ENCODE measurements at regions not wholly inside any gene's neighbourhood (a gene's known extent, or its start where the extent isn't known, plus 50 kb on each side); places are given as distances from the start of the nearest gene placed in this dataset.

DNA sequence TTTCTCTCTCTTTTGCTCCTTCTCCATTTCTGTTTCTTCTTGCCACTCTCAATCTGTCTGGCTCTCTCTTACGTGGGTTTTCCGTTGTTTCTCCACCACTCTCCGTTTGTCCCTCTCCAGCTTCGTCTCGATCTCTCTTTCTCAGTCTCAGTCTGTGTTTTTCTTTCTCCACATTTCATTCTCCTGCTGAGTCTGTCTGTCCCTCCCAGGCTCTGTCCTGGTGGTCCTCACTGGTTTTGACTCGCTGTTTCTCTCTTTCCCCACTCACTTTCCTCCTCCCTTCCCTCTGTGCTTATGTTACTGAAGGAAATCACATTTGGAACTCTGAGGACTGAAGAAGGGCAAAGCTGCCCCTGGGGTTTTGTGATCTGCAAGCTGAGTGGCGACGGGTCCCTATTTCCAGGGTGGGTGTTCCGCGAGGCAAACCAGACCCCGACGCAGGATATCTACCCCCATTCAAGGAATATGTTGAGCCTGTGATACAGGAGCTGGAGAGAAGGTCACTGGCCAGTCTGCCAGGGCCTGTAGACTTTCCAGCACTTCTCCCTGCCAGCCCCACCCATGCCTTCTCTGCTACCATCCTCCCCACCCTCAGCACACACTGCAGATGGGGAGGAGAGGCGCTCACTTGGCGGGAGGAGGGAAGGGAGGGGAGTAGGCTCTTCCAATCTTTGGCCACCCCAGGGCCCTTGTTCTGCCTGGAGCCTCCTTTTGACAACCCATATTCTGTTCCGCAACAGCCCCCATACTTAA is 102.7 kb upstream of the MAP1LC3B2 start:
- DNase-seq (no peak), ATAC-seq (no peak)

DNA sequence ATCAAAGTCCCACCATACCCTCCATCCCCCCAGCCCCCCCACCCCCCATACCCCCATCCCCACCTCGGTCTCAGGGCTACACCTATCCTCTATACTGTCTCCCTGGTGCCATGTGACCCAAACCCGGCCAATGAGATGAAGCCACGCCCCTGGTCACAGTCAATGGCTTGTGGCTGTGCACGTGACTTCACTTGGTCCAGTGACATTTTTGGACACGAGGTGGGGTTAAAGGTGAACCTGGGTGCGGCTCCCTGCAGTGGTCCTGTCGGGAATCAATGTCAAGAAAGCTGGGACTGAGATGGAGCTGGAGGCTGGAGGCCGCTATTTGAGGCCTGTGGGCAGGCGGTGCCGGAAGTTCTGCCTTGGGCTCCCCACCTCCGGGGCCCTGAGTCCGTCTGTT is 100.7 kb upstream of the MAP1LC3B2 start:
- DNase-seq (no peak), ATAC-seq (no peak)

DNA sequence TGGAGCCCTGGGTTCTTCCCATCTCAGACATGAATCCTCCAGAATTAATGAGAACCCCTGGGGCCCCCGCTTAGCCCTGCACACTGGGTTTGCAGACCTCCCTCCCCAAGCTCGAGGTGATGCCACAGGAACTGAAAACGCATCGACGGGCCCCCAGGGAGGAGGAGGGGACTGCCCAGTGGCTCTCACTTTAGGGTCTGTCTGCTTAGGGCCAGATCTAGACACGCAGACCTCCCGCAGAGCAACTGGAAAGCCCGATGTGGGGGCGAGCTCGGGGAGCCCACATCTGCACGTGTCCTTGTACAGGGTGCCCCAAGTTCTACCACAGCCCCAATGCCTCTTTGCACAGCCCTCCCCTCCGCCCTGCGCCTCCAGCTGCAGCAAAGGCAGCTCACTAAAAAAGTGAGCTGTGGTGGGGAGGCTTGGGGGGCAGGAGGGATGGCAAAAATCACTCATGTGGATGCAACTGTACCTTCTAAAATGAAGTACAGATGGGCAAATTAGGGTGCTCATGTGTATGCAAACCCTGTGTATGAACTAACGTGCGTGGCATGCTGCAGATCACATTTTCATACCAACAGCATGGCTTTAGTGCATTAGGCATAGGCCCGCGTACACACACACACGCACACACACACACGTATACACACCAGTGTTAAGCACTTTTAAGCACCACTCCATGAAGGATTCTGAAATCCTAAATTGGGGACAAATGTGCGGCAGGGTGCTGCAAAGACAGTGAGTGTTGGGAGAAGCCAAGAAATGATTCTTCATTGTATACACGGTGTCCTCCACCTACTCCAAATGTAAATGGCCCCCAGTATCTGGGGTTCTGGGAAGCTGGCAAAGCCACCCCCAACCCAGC is 99.9 kb upstream of the MAP1LC3B2 start:
- no peak for DNase-seq
- ATAC-seq, result no peak

DNA sequence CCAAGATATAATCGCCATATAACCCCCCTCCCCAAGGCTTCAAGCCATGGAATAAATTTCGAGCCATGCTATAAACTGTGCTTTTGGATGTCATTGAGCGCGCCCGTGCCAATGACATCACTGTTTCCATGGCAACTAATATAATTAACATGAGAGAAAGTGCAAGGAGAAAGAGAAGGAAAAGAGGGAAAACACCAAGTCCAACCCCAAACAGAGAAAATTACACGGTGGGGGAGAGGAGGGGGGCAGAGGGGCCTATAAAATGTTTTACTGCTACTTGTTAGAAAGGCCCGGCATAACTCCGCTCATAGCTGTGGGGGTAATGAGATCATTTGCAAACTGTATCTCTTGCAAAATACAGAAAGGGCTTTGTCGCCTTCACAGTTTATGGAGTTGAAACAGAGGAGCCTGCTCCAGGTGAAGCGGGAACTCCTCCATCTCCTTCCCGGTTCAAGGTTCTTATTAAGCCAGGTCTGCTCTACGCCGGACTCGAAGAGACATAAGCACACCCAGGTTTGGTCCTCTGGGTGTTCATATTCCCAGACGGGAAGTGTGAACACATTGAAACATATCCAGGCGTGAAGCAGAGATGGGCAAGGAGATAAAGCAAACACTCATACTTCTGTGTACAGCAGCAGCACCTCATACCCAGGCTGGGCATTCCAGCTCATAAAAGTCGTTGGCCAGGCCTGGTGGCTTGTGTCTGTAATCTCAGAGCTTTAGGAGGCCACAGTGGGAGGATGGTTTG is 99.1 kb upstream of the MAP1LC3B2 start:
- ATAC-seq (no peak), DNase-seq (no peak)

DNA sequence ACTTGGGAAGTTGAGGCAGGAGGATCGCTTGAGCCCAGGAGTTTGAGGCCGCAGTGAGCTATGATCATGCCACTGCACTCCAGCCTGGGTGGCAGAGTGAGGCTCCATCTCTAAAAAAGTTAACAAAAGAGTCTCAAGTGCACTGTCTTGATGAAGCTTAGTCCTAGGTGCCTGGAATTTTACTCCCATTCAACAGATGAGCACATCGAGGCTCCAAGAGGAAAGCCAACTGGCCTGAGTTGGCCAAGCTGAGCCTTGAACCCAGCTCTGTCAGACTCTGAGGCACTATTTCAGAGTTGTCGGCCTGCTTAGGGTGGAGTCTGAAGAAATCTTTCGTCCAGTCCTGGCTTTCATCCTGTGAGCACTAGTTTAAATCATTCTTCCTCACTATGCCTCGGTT is 98.1 kb upstream of the MAP1LC3B2 start:
- DNase-seq (no peak), ATAC-seq (no peak)

DNA sequence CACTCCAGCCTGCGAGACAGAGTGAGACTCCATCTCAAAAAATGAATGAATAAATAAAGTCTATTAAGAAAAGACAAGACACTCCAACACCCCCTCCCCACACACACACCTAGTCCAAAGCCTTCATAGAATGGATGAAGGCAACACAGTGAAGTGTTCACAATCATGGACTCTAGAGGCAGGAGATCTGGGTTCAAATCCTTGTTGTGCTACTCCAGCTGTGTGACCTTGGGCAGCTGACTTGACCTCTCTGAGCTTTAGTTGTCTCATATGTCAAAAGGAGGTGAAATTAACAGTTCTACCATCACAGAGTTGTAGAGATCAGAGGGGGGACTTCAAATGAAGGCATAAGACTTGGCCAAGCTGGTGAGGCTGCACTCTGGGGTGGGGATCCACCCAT is 95.8 kb upstream of the MAP1LC3B2 start:
- no peak for ATAC-seq
- no peak for DNase-seq

DNA sequence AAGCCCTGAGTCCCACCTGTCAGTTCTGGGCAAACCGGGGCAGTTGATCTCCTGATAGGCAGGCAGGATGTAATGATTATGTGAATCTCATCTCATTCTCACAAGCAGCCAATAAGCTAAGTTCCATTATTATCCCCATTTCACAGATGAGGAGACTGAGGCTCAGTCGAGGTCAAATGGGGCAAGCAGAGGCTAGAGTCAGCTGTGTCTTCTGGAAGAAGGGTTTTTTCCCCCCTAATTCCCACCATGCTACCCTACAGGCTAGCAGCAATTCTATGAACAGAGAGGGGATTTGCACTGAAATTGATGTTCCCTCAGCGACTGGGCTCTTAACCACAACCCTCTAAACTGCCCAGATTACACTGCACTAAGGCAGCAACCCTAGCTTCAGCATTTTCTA is 93.8 kb upstream of the MAP1LC3B2 start:
- ATAC-seq, result no peak

DNA sequence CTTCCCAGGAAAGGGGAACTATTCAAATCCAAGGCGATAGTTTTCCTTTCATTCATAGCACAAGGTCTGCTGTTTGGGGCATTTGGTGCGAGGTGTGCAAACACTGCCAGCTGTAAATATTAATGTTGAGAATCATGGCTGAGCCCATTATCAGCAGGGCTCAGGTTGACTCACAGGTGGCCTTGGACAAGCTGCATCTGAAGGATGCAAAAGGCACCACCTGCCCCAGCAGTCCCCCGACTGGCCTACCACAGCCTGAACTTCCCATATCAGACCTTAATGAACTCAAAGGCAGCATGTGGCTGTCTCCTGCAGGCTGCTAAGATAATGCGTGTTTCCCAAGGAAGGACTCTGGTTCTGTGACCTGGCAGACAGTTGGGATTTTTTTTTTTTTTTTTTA is 93.3 kb upstream of the MAP1LC3B2 start:
- ATAC-seq (no peak), DNase-seq (no peak)

More for the DNA sequence above, 93.8 kb upstream of the MAP1LC3B2 start:
- no peak for DNase-seq

DNA sequence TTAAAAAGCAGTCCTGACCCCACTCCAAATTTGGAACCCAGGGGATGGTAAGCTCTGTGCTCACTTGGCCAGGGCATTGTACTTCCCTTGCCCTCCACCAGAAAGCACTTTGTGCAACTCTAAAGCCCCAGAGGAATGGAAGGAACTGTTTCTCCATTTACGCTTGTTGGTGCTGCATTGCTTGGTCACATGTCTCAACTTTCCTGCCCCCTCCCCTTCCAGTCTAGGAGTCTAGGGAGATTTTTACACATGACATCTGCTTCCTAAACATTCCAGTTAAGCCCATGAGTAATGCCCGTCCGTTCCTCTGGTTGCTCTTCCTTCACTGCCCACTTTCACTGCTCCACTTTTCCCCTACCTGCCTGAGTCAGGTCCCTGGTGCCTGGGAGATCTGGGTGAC is 92.6 kb upstream of the MAP1LC3B2 start:
- DNase-seq (no peak), ATAC-seq (no peak)

DNA sequence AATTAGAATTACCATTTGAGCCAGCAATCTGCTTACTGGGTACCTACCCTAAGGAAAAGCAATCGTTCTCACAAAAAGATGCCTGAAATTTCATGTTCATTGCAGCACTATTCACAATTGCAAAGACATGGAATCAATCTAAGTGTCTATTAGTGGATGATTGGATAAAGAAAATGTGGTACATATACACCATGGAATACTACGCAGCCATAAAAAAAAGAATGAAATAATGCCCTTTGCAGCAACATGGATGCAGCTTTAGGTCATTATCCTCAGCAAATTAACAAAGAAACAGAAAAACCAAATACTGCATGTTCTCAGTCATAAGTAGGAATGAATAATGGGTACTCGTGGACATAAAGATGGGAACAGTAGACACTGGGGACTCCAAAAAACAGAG is 89.8 kb upstream of the MAP1LC3B2 start:
- no peak for DNase-seq
- no peak for ATAC-seq

DNA sequence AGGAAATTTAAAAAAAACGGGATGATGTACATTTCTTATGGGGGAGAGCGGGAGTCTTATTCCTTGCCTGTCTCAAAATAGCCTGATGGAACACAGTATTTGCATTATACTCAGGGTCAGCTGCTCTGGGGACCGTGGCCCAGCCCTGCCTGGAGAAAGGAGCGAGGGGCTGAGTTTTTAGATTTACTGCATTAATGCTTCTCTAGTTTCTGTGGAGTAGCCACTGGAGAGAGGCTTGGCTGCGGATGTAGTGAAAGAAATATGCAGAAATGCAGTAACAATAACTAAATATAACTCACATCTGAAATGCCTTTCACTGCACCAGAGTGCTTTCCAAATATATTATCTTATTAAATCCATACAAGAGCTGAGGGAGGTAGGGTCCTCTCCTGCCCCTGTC is 87.6 kb upstream of the MAP1LC3B2 start:
- no peak for DNase-seq
- ATAC-seq, result no peak

DNA sequence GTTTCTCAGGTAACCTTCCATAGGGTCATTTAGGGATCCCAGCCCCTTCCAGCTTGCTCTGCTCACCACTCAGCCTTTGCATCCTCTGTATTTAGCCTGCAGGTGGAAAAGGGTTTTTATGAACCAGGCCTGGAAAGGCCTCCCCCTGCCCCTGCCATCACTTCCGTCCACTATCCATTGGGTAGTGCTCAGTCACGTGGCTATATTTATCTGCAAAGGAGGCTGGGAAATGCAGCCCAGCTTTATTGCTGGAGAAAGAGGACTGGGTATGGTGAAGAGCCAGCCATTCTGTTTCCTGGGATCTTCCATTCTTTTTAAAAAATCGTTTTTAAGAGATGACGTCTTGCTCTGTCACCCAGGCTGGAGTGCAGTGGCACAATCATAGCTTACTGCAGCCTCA is 87.0 kb upstream of the MAP1LC3B2 start:
- no peak for DNase-seq
- ATAC-seq, result no peak

DNA sequence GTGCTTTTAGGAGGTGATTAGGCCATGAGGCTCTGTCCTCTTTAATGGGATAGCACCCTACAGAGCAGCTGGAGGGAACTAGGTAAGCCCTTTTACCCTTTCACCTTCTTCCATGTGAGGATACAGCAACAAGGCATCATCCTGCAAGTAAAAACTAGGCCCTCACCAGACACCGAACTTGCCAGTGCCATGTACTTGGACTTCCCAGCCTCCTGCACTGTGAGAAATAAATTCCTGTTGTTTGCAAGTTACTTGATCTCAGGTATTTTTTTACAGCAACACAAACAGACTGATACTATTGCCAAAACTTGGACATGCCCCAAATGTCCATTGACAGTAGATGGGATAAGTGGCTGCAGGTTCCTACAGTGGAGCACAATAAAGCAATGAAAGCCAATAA is 85.8 kb upstream of the MAP1LC3B2 start:
- ATAC-seq (no peak), DNase-seq (no peak)

DNA sequence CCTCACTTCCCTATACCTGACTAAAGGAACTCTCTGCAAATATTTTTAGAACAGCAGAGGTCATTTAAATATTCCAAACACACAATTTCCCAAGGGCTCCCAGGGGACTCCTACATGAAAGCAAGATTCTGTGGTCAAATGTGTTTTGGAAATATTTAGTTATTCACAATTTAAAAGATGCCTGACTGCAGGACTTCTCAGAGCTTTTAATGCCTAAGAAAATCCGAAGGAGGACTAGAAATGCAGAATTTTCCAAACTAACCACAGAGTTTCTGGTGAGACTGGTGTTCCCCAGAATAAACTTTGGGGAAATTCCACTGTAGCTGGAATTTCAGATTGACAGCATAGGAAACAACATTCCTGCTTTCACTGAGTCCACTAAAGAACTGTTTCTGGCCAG is 84.8 kb upstream of the MAP1LC3B2 start:
- DNase-seq, result no peak

DNA sequence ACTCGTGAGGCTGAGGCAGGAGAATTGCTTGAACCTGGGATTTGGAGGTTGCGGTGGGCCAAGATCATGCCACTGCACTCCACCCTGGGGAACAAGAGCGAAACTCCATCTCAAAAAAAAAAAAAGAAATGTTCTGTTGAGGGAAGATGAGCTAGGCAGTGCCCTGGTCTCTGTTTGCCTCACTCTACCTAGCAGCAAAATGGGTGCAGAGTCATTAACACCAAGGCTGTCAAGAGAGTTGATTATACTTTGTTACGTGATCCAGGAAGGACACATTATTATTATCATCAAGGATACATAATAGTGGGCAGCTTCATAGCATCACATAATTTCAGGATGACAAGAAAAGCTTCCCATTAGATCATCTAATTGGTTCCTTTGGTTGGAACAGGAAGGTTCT is 84.3 kb upstream of the MAP1LC3B2 start:
- DNase-seq (no peak), ATAC-seq (no peak)

More for the DNA sequence above, 84.8 kb upstream of the MAP1LC3B2 start:
- no peak for ATAC-seq

DNA sequence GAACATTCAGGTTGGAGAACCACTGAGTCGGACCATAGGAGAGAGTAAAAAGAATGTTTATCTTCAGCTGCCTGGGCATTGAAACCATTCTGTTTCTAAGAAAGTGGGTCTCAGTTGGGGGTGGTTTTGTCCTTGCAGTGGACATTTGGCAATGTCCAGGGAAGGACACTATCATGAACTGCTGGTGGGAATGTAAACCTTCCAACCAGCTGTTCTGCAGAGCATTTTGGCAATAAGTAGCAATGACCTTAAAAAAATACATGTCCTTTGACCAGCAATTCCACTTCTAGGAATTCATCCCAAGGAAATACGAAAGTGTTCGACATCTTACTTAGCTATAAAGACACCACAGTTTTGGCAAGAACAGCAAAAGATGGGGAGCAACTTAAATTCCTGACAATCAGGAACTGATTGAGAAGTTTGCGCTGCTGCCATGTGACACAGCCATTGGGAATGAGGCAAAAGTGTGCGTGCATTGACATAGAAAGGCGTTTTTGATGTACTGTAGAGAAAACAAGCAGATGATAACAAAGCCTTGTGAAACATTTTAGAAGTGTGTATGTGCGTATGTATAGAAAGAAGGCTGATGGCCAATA is 82.9 kb upstream of the MAP1LC3B2 start:
- DNase-seq, result no peak
- no peak for ATAC-seq

DNA sequence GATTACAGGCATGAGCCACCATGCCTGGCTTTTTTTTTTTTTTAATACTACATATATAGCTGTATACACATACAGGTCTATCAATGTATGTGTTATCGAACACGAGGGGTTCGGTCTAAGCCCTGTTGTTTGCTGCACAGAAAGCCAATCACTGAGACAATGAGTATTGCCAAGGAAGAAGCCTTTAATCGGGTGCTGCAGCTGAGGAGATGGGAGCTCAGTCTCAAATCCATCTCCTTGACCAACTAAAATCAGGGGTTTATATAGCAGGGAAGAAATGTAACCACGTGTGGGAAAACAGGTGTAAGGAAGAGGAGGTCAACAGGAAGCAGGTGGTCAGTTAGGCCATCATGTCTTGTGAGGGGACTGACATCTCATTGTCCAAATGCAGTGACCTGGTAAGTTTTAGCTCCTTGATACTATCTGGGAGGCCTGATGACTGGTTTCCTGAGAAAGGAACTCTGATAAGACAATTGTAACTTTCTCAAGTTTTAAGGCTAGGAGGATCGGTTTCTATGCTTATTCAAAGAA is 80.9 kb upstream of the MAP1LC3B2 start:
- DNase-seq (no peak), ATAC-seq (no peak)

DNA sequence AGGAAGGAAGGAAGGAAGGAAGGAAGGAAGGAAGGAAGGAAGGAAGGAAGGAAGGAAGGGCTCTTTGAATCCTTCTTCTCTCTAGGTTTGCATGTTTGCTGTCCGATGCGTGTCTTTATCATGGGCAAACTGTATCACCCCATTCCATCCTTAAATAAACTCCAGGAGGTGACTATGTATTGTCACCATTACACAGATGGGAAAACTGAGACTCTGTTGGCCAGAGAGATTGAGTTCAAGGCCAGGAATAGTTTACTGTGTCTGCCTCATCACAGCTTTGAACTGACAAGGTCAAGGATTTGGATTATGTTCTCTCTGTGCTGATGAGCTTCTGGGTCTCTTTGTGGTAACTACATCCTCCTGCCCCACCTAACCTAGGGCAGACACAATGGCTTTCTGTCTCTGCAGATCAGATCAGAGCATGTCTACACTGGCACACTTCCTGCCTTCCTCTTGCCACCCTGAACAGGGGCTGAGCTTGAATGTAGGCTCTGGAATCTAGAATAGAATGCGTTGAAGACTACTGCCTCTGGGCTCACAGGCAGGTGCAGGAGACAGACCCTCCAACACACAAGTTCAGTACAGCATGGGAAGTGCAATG is 78.9 kb upstream of the MAP1LC3B2 start:
- no peak for DNase-seq
- ATAC-seq, result no peak

DNA sequence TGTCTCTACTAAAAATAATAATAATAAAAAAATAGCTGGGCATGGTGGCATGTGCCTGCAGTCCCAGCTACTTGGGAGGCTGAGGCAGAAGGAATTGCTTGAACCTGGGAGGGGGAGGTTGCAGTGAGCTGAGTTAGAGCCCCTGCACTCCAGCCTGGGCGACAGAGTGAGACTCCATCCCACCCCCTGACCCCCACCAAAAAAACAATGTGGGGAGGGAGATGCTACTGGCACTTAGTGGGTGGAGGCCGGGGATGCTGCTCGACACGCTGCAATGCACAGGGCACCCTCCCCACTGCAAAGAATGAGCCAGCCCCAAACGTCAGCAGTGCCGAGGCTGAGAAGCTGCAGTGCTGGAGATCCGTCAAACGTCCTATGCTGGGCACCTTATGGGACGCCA is 77.5 kb upstream of the MAP1LC3B2 start:
- DNase-seq (no peak), ATAC-seq (no peak)

DNA sequence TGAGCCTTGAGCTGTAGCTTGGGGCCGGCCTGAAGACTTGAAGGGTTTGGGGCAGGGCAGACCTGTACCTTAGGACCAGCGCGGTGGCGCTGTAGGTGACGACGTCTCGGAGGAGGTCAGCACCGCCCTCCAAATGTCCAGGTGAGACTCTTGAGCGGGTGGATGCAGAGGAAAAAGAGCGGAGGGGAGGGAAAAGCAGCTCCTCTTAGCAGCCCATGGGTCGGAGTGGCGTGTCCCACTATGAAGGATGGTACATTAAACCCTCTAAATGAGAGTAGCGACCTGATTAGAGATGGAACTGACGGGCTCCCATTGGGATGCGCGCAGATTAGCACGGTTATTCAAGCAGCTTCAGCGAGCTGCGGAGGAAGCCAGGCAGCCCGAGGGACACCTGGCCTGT is 77.0 kb upstream of the MAP1LC3B2 start:
- ATAC-seq (no peak), DNase-seq (no peak)

DNA sequence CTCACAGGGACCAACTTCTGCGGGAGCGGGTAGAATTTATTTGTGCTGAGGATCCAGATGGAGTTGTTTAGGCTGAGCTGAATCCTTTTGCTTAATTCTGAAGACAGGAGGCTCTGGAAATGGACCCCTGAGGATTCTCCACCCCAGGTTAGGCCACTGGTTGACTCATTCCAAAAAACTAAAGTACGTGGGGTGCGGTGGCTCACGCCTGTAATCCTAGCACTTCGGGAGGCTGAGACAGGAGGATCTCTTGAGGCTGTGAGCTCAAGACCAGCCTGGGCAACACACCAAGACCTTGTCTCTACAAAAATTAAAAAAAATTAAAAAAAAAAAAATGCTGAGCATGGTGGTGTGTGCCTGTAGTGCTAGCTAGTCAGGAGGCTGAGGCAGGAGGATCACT is 76.3 kb upstream of the MAP1LC3B2 start:
- no peak for DNase-seq
- ATAC-seq, result no peak

Measured in stimulated activated naive CD8-positive, alpha-beta T cell treated with anti-CD3 and anti-CD28 coated beads, Interleukin-15, Interleukin-2, amounts not matched to agents 100 U/mL and 50 U/mL, for 24 hours (primary cell).